Tibial artery (tissue), 4 donors: ENCODE measurements at regions not wholly inside any gene's neighbourhood (a gene's known extent, or its start where the extent isn't known, plus 50 kb on each side); places are given as distances from the start of the nearest gene placed in this dataset.

ENCODE experiments used
- DNase-seq, 2 donors: peaks; one replicate each; pipeline ENCODE4 v3.0.0-alpha.2; 2019
- H3K27ac ChIP-seq, 2 donors: fragments of 200-600 bp; sonication (generic) in 1 of 2; 1 replicate in 1 of 2; 2 replicates in 1 of 2; pipeline ENCODE4 v1.5.1; 2018 to 2019; ENCODE audit warnings: mild to moderate bottlenecking in 1 of 2
- H3K27me3 ChIP-seq, 2 donors: fragments of 200-600 bp; sonication (generic) in 1 of 2; one replicate each; pipeline versions ENCODE4 v1.5.1 to v1.6.0; 2016 to 2019
- H3K36me3 ChIP-seq, 3 donors: fragments of 200-600 bp; sonication (generic) in 2 of 3; one replicate each; pipeline ENCODE4 v1.5.1; 2016 to 2019; ENCODE audit warnings: mild to moderate bottlenecking in 2 of 3
- H3K4me1 ChIP-seq, 4 donors: fragments of 200-600 bp; sonication (generic) in 2 of 4; 1 replicate in 3 of 4; 2 replicates in 1 of 4; pipeline ENCODE4 v1.5.1; 2016 to 2019
- H3K4me3 ChIP-seq, 2 donors: fragments of 200-600 bp; sonication (generic) in 1 of 2; 1 replicate in 1 of 2; 2 replicates in 1 of 2; pipeline ENCODE4 v1.5.1; 2018 to 2019; ENCODE audit warnings: mild to moderate bottlenecking in 2 of 2
- H3K9me3 ChIP-seq, 3 donors: fragments of 200-600 bp; sonication (generic) in 1 of 3; one replicate each; pipeline ENCODE4 v1.5.1; 2016 to 2019
- intact Hi-C: fragments of 100-400 bp; cut with DNase I; formaldehyde crosslinking; loops from one replicate; pipeline ENCODE4 v1.15.0; 2023; ENCODE audit warnings: low total_unique reads
- TF ChIP-seq, protein P1 (sequence below), 2 experiments: fragments of 200-600 bp in 1 of 2; fragments of 450-650 bp in 1 of 2; IDR thresholded peaks; one replicate each; pipeline ENCODE4 v1.5.1; 2017 to 2019; ENCODE audit warnings: antibody characterized with exemption in 2 of 2, mild to moderate bottlenecking in 1 of 2, moderate library complexity in 1 of 2

DNA sequence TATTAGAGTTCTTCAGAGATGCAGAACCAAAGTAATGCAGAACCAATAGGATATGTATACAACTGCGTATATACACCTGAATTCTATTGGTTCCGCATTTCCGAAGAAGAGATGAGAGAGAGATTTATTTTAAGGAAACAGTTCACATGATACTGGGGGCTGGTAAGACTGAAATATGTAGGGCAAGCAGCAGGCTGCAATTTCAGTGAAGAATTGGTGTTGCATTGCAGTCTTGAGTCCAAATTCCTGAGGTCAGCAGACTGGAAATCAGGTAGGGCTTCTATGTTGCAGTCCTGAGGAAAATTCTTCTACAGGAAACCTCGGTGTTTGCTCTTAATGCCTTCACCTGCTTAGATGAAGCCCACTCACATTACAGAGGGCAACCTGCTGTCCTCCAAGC, 128.2 kb upstream of the MED13 start:
- no peak for DNase-seq
- H3K4me1 ChIP-seq: no peaks in the 10 kb centered on the region
- TF ChIP-seq, protein P1, sequence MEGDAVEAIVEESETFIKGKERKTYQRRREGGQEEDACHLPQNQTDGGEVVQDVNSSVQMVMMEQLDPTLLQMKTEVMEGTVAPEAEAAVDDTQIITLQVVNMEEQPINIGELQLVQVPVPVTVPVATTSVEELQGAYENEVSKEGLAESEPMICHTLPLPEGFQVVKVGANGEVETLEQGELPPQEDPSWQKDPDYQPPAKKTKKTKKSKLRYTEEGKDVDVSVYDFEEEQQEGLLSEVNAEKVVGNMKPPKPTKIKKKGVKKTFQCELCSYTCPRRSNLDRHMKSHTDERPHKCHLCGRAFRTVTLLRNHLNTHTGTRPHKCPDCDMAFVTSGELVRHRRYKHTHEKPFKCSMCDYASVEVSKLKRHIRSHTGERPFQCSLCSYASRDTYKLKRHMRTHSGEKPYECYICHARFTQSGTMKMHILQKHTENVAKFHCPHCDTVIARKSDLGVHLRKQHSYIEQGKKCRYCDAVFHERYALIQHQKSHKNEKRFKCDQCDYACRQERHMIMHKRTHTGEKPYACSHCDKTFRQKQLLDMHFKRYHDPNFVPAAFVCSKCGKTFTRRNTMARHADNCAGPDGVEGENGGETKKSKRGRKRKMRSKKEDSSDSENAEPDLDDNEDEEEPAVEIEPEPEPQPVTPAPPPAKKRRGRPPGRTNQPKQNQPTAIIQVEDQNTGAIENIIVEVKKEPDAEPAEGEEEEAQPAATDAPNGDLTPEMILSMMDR (IDR thresholded peaks at IDR 0.05): no peak
- no peaks in the 10 kb centered on the region for H3K36me3 ChIP-seq
- intact Hi-C loops: no loop called here
- no peak overlapping the region for H3K4me3 ChIP-seq
- no peak overlapping the region for H3K27ac ChIP-seq
- no peaks in the 10 kb centered on the region for H3K27me3 ChIP-seq
- H3K9me3 ChIP-seq: peaks cover 0 to 7% (median 6%) of the 10 kb centered on the region in 3 donors

GRCh38 chr17:62191390-62192361, 126.6 kb upstream of the MED13 start:
- Histone ChIP-seq H3K27me3 (no peaks in the 10 kb centered on the region), H3K27ac (no peak overlapping the region), H3K9me3 (peaks cover 0 to 7% (median 6%) of the 10 kb centered on the region in 3 donors), H3K36me3 (no peaks in the 10 kb centered on the region), H3K4me3 (no peak overlapping the region), H3K4me1 (no peaks in the 10 kb centered on the region)
- TF ChIP-seq, protein P1 (IDR thresholded peaks at IDR 0.05): no peak
- intact Hi-C loops: no loop called here
- no peak for DNase-seq

- H3K9me3 ChIP-seq: no peaks in the 10 kb centered on the region
- TF ChIP-seq, protein P1 (IDR thresholded peaks at IDR 0.05): no peak
- intact Hi-C loops: no loop called here
These were observed 124.3 kb upstream of the MED13 start for GRCh38 chr17:62189377-62189776.

DNA sequence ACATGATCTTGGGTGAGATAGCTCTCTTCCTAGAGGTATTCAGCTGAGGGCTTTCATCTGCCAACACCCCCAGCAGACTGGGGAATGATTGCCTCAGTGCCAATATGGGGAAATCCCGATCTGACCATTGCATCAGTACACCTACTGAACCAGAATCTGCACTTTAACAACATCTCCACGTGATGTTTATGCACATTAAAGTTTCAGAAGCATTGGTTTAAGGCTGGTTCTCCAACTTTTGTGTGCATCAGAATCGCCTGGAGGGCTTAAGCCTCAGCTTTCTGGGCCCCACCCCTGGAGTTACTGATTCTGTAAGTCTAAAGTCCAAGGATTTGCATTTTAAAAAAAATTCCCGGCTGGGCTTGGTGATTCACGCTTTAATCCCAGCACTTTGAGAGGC, 123.6 kb upstream of the MED13 start:
- Histone ChIP-seq H3K27ac (no peak overlapping the region), H3K9me3 (no peaks in the 10 kb centered on the region), H3K36me3 (no peaks in the 10 kb centered on the region), H3K27me3 (no peaks in the 10 kb centered on the region), H3K4me1 (no peaks in the 10 kb centered on the region), H3K4me3 (no peak overlapping the region)
- intact Hi-C loops: no loop called here
- DNase-seq: no peak
- TF ChIP-seq, protein P1 (IDR thresholded peaks at IDR 0.05): no peak

More at GRCh38 chr17:62189377-62189776, 124.3 kb upstream of the MED13 start:
- H3K36me3 ChIP-seq: no peaks in the 10 kb centered on the region
- H3K4me1 ChIP-seq: no peaks in the 10 kb centered on the region
- H3K27me3 ChIP-seq: no peaks in the 10 kb centered on the region
- DNase-seq: no peak
- no peak overlapping the region for H3K4me3 ChIP-seq
- no peak overlapping the region for H3K27ac ChIP-seq

- TF ChIP-seq, protein P1 (IDR thresholded peaks at IDR 0.05): no peak
- Histone ChIP-seq H3K9me3 (no peaks in the 10 kb centered on the region), H3K4me1 (no peaks in the 10 kb centered on the region), H3K27ac (no peak overlapping the region), H3K27me3 (no peaks in the 10 kb centered on the region), H3K36me3 (no peaks in the 10 kb centered on the region), H3K4me3 (no peak overlapping the region)
- DNase-seq: no peak
- intact Hi-C loops: no loop called here
These were observed 122.6 kb upstream of the MED13 start for GRCh38 chr17:62187681-62188080.
